Astrocyte of the spinal cord (primary cell): ENCODE measurements at regions not wholly inside any gene's neighbourhood (a gene's known extent, or its start where the extent isn't known, plus 50 kb on each side); places are given as distances from the start of the nearest gene placed in this dataset.

Experiments
- DNase-seq: peaks from one replicate; pipeline ENCODE4 v3.0.0; 2011; ENCODE audit warnings: low read depth, low spot score
- H3K4me3 ChIP-seq: 2 replicates; pipeline ENCODE4 v1.5.1; 2011; ENCODE audit warnings: low read depth, mild to moderate bottlenecking, low read length, moderate library complexity
- CTCF ChIP-seq: IDR thresholded peaks from 2 replicates; pipeline ENCODE4 v1.5.1; 2012; ENCODE audit warnings: low read depth, mild to moderate bottlenecking, low read length, inconsistent platforms
- in situ Hi-C: cut with HindIII; loops from 2 replicates; pipeline ENCODE4 v1.10.0; 2017; ENCODE audit warnings: low sequenced_read_pairs

- TF ChIP-seq CTCF: no peak
- no peak overlapping the region for H3K4me3 ChIP-seq
- in situ Hi-C loops: no loop called here
- no peak for DNase-seq
Observed at GRCh38 chr3:6540981-6541380, 319.9 kb upstream of the GRM7 start.

- DNase-seq: no peak
- TF ChIP-seq CTCF: no peak
- no peak overlapping the region for H3K4me3 ChIP-seq
- in situ Hi-C loops: no loop called here
Observed at GRCh38 chr3:6542795-6543194, 318.1 kb upstream of the GRM7 start.

GRCh38 chr3:6549296-6549695 lies 311.6 kb upstream of the GRM7 start:
- in situ Hi-C loops: no loop called here
- H3K4me3 ChIP-seq: no peak overlapping the region
- no peak for TF ChIP-seq CTCF
- DNase-seq: no peak

- in situ Hi-C loops: no loop called here
- TF ChIP-seq CTCF: no peak
- no peak for DNase-seq
- H3K4me3 ChIP-seq: no peak overlapping the region
Observed at GRCh38 chr3:6551165-6551564, 309.8 kb upstream of the GRM7 start.

GRCh38 chr3:6560259-6560658 lies 300.7 kb upstream of the GRM7 start:
- no peak for DNase-seq
- in situ Hi-C loops: no loop called here
- TF ChIP-seq CTCF: no peak
- no peak overlapping the region for H3K4me3 ChIP-seq

GRCh38 chr3:6567241-6567640 lies 293.7 kb upstream of the GRM7 start:
- no peak overlapping the region for H3K4me3 ChIP-seq
- DNase-seq: no peak
- in situ Hi-C loops: no loop called here
- no peak for TF ChIP-seq CTCF

GRCh38 chr3:6568999-6569493 lies 291.9 kb upstream of the GRM7 start:
- H3K4me3 ChIP-seq: no peak overlapping the region
- DNase-seq: no peak
- TF ChIP-seq CTCF: no peak
- in situ Hi-C loops: no loop called here
